RCC 7860 (cell line): ENCODE measurements at regions not wholly inside any gene's neighbourhood (a gene's known extent, or its start where the extent isn't known, plus 50 kb on each side); places are given as distances from the start of the nearest gene placed in this dataset.
"Not testable (repeated sequence)": the region's sequence is repeated elsewhere in the genome, so short reads cannot be mapped to it uniquely, and the experiment has no call there.

Experiments used
- DNase-seq: peaks from one replicate; pipeline ENCODE4 v3.0.0-alpha.2; 2015; ENCODE audit warnings: low spot score
- FAIRE-seq: peaks from 2 replicates; lab custom pipeline; 2012; peaks lifted over from hg19 to GRCh38; lab: Jason Lieb, UNC

- not testable (repeated sequence) for DNase-seq, FAIRE-seq
Observed at GRCh38 chrX:98300536-98300935, 1416.8 kb downstream of the RPA4 start.

GRCh38 chrX:98331407-98331806 is 1447.7 kb downstream of the RPA4 start:
- no peak for DNase-seq
- FAIRE-seq: no peak

GRCh38 chrX:98338544-98338943 is 1454.8 kb downstream of the RPA4 start:
- no peak for FAIRE-seq

GRCh38 chrX:98350940-98351339 is 1467.2 kb downstream of the RPA4 start:
- DNase-seq (no peak), FAIRE-seq (no peak)

More at GRCh38 chrX:98338544-98338943, 1454.8 kb downstream of the RPA4 start:
- DNase-seq: no peak

GRCh38 chrX:98357146-98357545 is 1473.4 kb downstream of the RPA4 start:
- FAIRE-seq (no peak), DNase-seq (no peak)

GRCh38 chrX:98362630-98363029 is 1478.9 kb downstream of the RPA4 start:
- DNase-seq (no peak), FAIRE-seq (no peak)

- no peak for DNase-seq
- FAIRE-seq: no peak
Observed at GRCh38 chrX:98371994-98372393, 1488.3 kb downstream of the RPA4 start.

GRCh38 chrX:98379134-98379533 is 1495.4 kb downstream of the RPA4 start:
- FAIRE-seq (no peak), DNase-seq (no peak)

GRCh38 chrX:98380106-98380505 is 1496.4 kb downstream of the RPA4 start:
- no peak for DNase-seq
- FAIRE-seq: no peak

- FAIRE-seq (no peak), DNase-seq (no peak)
Observed at GRCh38 chrX:98380556-98380955, 1496.8 kb downstream of the RPA4 start.

- DNase-seq: no peak
- FAIRE-seq: no peak
Observed at GRCh38 chrX:98398542-98398941, 1514.8 kb downstream of the RPA4 start.

- FAIRE-seq: no peak
- no peak for DNase-seq
Observed at GRCh38 chrX:98405376-98405775, 1521.7 kb downstream of the RPA4 start.

GRCh38 chrX:98407584-98407983 is 1523.9 kb downstream of the RPA4 start:
- DNase-seq: no peak

GRCh38 chrX:98409867-98410266 is 1526.2 kb downstream of the RPA4 start:
- no peak for DNase-seq

More at GRCh38 chrX:98407584-98407983, 1523.9 kb downstream of the RPA4 start:
- FAIRE-seq: no peak

GRCh38 chrX:98412058-98412457 is 1528.3 kb downstream of the RPA4 start:
- no peak for FAIRE-seq
- no peak for DNase-seq

More at GRCh38 chrX:98409867-98410266, 1526.2 kb downstream of the RPA4 start:
- FAIRE-seq: no peak

GRCh38 chrX:98422536-98422935 is 1538.8 kb downstream of the RPA4 start:
- DNase-seq: no peak
- FAIRE-seq: no peak

- no peak for FAIRE-seq
- DNase-seq: no peak
Observed at GRCh38 chrX:98432413-98432812, 1548.7 kb downstream of the RPA4 start.

- FAIRE-seq (no peak), DNase-seq (no peak)
Observed at GRCh38 chrX:98448524-98448923, 1564.8 kb downstream of the RPA4 start.

- FAIRE-seq (no peak), DNase-seq (no peak)
Observed at GRCh38 chrX:98452456-98452855, 1568.7 kb downstream of the RPA4 start.

GRCh38 chrX:98459669-98460068 is 1576.0 kb downstream of the RPA4 start:
- DNase-seq (no peak), FAIRE-seq (no peak)

- DNase-seq (no peak), FAIRE-seq (no peak)
Observed at GRCh38 chrX:98480606-98481005, 1596.9 kb downstream of the RPA4 start.

- DNase-seq (no peak), FAIRE-seq (no peak)
Observed at GRCh38 chrX:98481636-98482035, 1597.9 kb downstream of the RPA4 start.

GRCh38 chrX:98490670-98491069 is 1607.0 kb downstream of the RPA4 start:
- no peak for DNase-seq
- no peak for FAIRE-seq

- DNase-seq (no peak), FAIRE-seq (no peak)
Observed at GRCh38 chrX:98501426-98501825, 1617.7 kb downstream of the RPA4 start.
